Glutamatergic neuron (in vitro differentiated cells): ENCODE measurements at regions not wholly inside any gene's neighbourhood (a gene's known extent, or its start where the extent isn't known, plus 50 kb on each side); places are given as distances from the start of the nearest gene placed in this dataset.

Experiments used
- DNase-seq: peaks from one replicate; pipeline ENCODE4 v3.0.0; 2022
- H3K27ac Mint-ChIP-seq: one replicate; pipeline ENCODE4 v1.8.0; 2020; ENCODE audit warnings: mild to moderate bottlenecking, mixed read lengths, inconsistent platforms; ENCODE audit not compliant: unreplicated experiment
- H3K27me3 Mint-ChIP-seq: one replicate; pipeline ENCODE4 v1.8.0; 2020; ENCODE audit warnings: mild to moderate bottlenecking, moderate library complexity, mixed read lengths, inconsistent platforms; ENCODE audit not compliant: unreplicated experiment
- H3K36me3 Mint-ChIP-seq: one replicate; pipeline ENCODE4 v1.8.0; 2020; ENCODE audit warnings: mild to moderate bottlenecking, mixed read lengths, inconsistent platforms; ENCODE audit not compliant: unreplicated experiment
- H3K4me1 Mint-ChIP-seq: one replicate; pipeline ENCODE4 v1.8.0; 2020; ENCODE audit warnings: mild to moderate bottlenecking, low read depth, mixed read lengths, inconsistent platforms; ENCODE audit not compliant: unreplicated experiment
- H3K4me3 Mint-ChIP-seq: one replicate; pipeline ENCODE4 v1.8.0; 2020; ENCODE audit warnings: mild to moderate bottlenecking, mixed read lengths, inconsistent platforms; ENCODE audit not compliant: unreplicated experiment
- H3K9me3 Mint-ChIP-seq: one replicate; pipeline ENCODE4 v1.8.0; 2020; ENCODE audit warnings: mild to moderate bottlenecking, moderate library complexity, mixed read lengths, inconsistent platforms; ENCODE audit not compliant: unreplicated experiment
- CTCF ChIP-seq: fragments of 200-600 bp; sonication (generic); IDR thresholded peaks from one replicate; pipeline ENCODE4 v1.5.0; 2021; ENCODE audit not compliant: partially characterized antibody, unreplicated experiment

GRCh38 chr15:29890336-29891095, 68.2 kb upstream of the TJP1 start:
- Mint-ChIP-seq H3K36me3 (peaks cover 7% of the 10 kb centered on the region), H3K27ac (peak overlapping the region; percentile 13), H3K27me3 (peaks cover 1% of the 10 kb centered on the region), H3K4me3 (no peak overlapping the region), H3K4me1 (peaks cover 20% of the 10 kb centered on the region), H3K9me3 (peaks cover 3% of the 10 kb centered on the region)
- TF ChIP-seq CTCF: no peak
- no peak for DNase-seq

GRCh38 chr15:29889542-29890329, 67.5 kb upstream of the TJP1 start:
- DNase-seq: no peak
- Mint-ChIP-seq H3K9me3 (peaks cover 1% of the 10 kb centered on the region), H3K4me3 (peak overlapping the region; percentile 23), H3K36me3 (no peaks in the 10 kb centered on the region), H3K27ac (peak overlapping the region; percentile 13), H3K4me1 (peaks cover 24% of the 10 kb centered on the region), H3K27me3 (peaks cover 1% of the 10 kb centered on the region)
- TF ChIP-seq CTCF: no peak

- H3K36me3 Mint-ChIP-seq: no peaks in the 10 kb centered on the region
- peak; percentile 18 for DNase-seq
- H3K27me3 Mint-ChIP-seq: peaks cover 4% of the 10 kb centered on the region
- TF ChIP-seq CTCF: no peak
- no peak overlapping the region for H3K4me3 Mint-ChIP-seq
- H3K4me1 Mint-ChIP-seq: peaks cover 31% of the 10 kb centered on the region
- H3K9me3 Mint-ChIP-seq: peaks cover 5% of the 10 kb centered on the region
- H3K27ac Mint-ChIP-seq: no peak overlapping the region
Measured at GRCh38 chr15:29888646-29889045, 66.4 kb upstream of the TJP1 start.

GRCh38 chr15:29887721-29888120, 65.5 kb upstream of the TJP1 start:
- no peak for DNase-seq
- no peak for TF ChIP-seq CTCF
- no peak overlapping the region for H3K27ac Mint-ChIP-seq
- H3K4me3 Mint-ChIP-seq: no peak overlapping the region
- peaks cover 4% of the 10 kb centered on the region for H3K27me3 Mint-ChIP-seq
- peaks cover 31% of the 10 kb centered on the region for H3K4me1 Mint-ChIP-seq
- H3K36me3 Mint-ChIP-seq: no peaks in the 10 kb centered on the region
- peaks cover 5% of the 10 kb centered on the region for H3K9me3 Mint-ChIP-seq

- H3K27ac Mint-ChIP-seq: peak overlapping the region; percentile 14
- no peak for DNase-seq
Measured at GRCh38 chr15:29885183-29885582, 62.9 kb upstream of the TJP1 start.

More at GRCh38 chr15:29885183-29885582, 62.9 kb upstream of the TJP1 start:
- Mint-ChIP-seq H3K4me1 (peaks cover 26% of the 10 kb centered on the region), H3K9me3 (peaks cover 4% of the 10 kb centered on the region), H3K27me3 (peaks cover 4% of the 10 kb centered on the region), H3K4me3 (no peak overlapping the region), H3K36me3 (no peaks in the 10 kb centered on the region)
- TF ChIP-seq CTCF: no peak
